ENCODE measurements at regions not wholly inside any gene's neighbourhood (a gene's known extent, or its start where the extent isn't known, plus 50 kb on each side); places are given as distances from the start of the nearest gene placed in this dataset.

DNA sequence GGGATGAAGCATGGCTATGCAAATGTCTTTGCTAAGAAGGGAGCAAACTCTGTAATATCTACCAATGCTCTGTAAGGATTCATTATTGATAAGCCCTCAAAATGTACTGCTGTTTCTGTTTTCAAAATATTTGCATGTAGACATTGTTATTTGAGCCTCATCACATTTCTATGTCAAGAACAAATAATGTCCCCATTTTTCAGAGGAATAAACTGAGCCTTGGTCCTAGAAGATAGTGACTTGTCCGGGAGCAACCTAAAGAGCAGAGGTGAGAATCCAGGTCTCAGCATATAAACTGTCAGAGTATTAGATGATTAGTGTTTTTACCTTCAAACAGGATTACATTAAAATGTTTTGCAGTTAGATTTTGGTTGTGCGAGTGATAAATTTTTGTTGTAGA is 125.5 kb upstream of the SRRM4 start:
- H2BK15ac ChIP-seq (ENCODE audit: low read length), result no peak overlapping the region
- H4K5ac ChIP-seq (ENCODE audit: insufficient read length, low read depth, low read length), result no peak overlapping the region
- no peak overlapping the region for H3K4ac ChIP-seq (replicated peaks; ENCODE audit: insufficient read length, low read depth, low read length)
- no peaks in the 10 kb centered on the region for H3K79me1 ChIP-seq (ENCODE audit: low read depth, low read length)
- ChIA-PET POLR2A (ENCODE audit: partially characterized antibody) (no interaction called here), CTCF (ENCODE audit: partially characterized antibody) (no interaction called here)
- H3K23ac ChIP-seq (ENCODE audit: insufficient read length), result no peak overlapping the region
- no peak overlapping the region for H3K14ac ChIP-seq (ENCODE audit: insufficient read length)
- H3K4me3 ChIP-seq (ENCODE audit: extremely low read depth in 1 of 4, insufficient read depth in 2 of 4, low read depth in 3 of 4, low read length in 4 of 4), result no peak overlapping the region
- H3K56ac ChIP-seq (replicated peaks; ENCODE audit: insufficient read length, low read depth, low read length), result no peak overlapping the region
- no peak overlapping the region for H2BK5ac ChIP-seq (ENCODE audit: low read depth, low read length)
- H4K8ac ChIP-seq (ENCODE audit: extremely low read depth, insufficient read depth, low read length), result no peak overlapping the region
- TF ChIP-seq ZNF274 (IDR thresholded peaks at IDR 0.05; ENCODE audit: borderline replicate concordance, extremely low read depth, low read length) (no peak), KDM1A (IDR thresholded peaks at IDR 0.05; ENCODE audit: borderline replicate concordance, low read length) (peak; percentile 50), CREB1 (IDR thresholded peaks at IDR 0.05) (no peak), CTBP2 (IDR thresholded peaks at IDR 0.05; ENCODE audit: borderline replicate concordance, insufficient read depth, insufficient read length, low read length) (no peak), EZH2 (IDR thresholded peaks at IDR 0.05; ENCODE audit: low read depth, low read length, severe bottlenecking) (no peak), ASH2L (IDR thresholded peaks at IDR 0.05; ENCODE audit: low read length) (no peak)
- H3K18ac ChIP-seq (ENCODE audit: extremely low read depth, low read length), result no peak overlapping the region
- H3K36me3 ChIP-seq (ENCODE audit: control insufficient read depth in 2 of 4, insufficient read depth in 4 of 4, low read length in 3 of 4), result no peaks in the 10 kb centered on the region
- H3K27me3 ChIP-seq (replicated peaks in 1 of 4; ENCODE audit: control insufficient read depth in 3 of 4, extremely low read depth in 1 of 4, insufficient read depth in 3 of 4, low read length in 3 of 4), result no peaks in the 10 kb centered on the region
- H2AK5ac ChIP-seq (ENCODE audit: low read depth, low read length), result no peak overlapping the region
- H4K91ac ChIP-seq (replicated peaks; ENCODE audit: insufficient read length, low read length), result no peak overlapping the region
- no peak overlapping the region for H3K9ac ChIP-seq (replicated peaks in 1 of 4; ENCODE audit: extremely low read depth in 1 of 4, low read depth in 3 of 4, low read length in 3 of 4)
- H2BK20ac ChIP-seq (ENCODE audit: low read length), result no peak overlapping the region
- H3K9me3 ChIP-seq (ENCODE audit: insufficient read depth in 2 of 2, low read depth in 1 of 2, low read length in 1 of 2), result no peaks in the 10 kb centered on the region
- H2BK12ac ChIP-seq (ENCODE audit: low read depth, low read length), result no peak overlapping the region
- H3K23me2 ChIP-seq (ENCODE audit: low read depth, low read length), result no peaks in the 10 kb centered on the region
- H3K79me2 ChIP-seq (ENCODE audit: control insufficient read depth in 1 of 2, insufficient read depth in 2 of 2, low read length in 2 of 2), result no peaks in the 10 kb centered on the region
- DNase-seq (ENCODE audit: low read depth in 1 of 2, low spot score in 2 of 2) (no peak), FAIRE-seq (no peak)
- H2BK120ac ChIP-seq (replicated peaks; ENCODE audit: low read depth, low read length), result no peak overlapping the region
- H3K4me2 ChIP-seq (ENCODE audit: insufficient read depth in 1 of 2, low read depth in 2 of 2, low read length in 2 of 2), result no peak overlapping the region
- no peak overlapping the region for H2AFZ ChIP-seq (ENCODE audit: low read length)
- peaks cover 0 to 3% (median 0%) of the 10 kb centered on the region in 4 experiments; a peak in 1 of 7 replicates for H3K4me1 ChIP-seq (replicated peaks in 1 of 4; ENCODE audit: control insufficient read depth in 3 of 4, insufficient read depth in 4 of 4, low read length in 3 of 4)
- H3K27ac ChIP-seq (ENCODE audit: low read depth, low read length), result no peak overlapping the region
- WGBS, 2 experiments (ENCODE audit: extremely low coverage in 1 of 2, insufficient coverage in 1 of 2, insufficient read length in 1 of 2, insufficient replicate concordance in 2 of 2, low coverage in 1 of 2, low lambda C conversion rate in 2 of 2, missing lambda C conversion rate in 1 of 2), result 85 to 100% methylated on average over 1 to 2 of the region's 2 CpGs
- H4K20me1 ChIP-seq (replicated peaks in 1 of 2; ENCODE audit: control insufficient read depth in 1 of 2, insufficient read depth in 2 of 2, low read length in 2 of 2), result no peaks in the 10 kb centered on the region
